ENCODE measurements at regions not wholly inside any gene's neighbourhood (a gene's known extent, or its start where the extent isn't known, plus 50 kb on each side); places are given as distances from the start of the nearest gene placed in this dataset.

GRCh38 chr11:97645736-97646135 is 1255.9 kb downstream of the JRKL start:
- POLR2A ChIA-PET, result no interaction called here
- no peak overlapping the region for H3K4me2 ChIP-seq (ENCODE audit: insufficient read depth, low read length)
- H3K4me3 ChIP-seq (replicated peaks in 1 of 3; ENCODE audit: insufficient read depth in 1 of 3, low read depth in 1 of 3, low read length in 3 of 3), result no peak overlapping the region
- H2AFZ ChIP-seq (ENCODE audit: low read depth, low read length), result no peak overlapping the region
- CTCF ChIA-PET, result no interaction called here
- dilution Hi-C loops (cut with MboI; ENCODE audit: extremely low pct_ligation_motif_present, low sequenced_read_pairs), result no loop called here
- intact Hi-C loops (cut with micrococcal nuclease), result no loop called here
- no peaks in the 10 kb centered on the region for H3K36me3 ChIP-seq (ENCODE audit: control insufficient read depth in 2 of 2, extremely low read depth in 1 of 2, insufficient read depth in 2 of 2, low read length in 2 of 2)
- no peak overlapping the region for H3K27ac ChIP-seq (ENCODE audit: insufficient read depth, low read depth, low read length)
- no peaks in the 10 kb centered on the region for H4K20me1 ChIP-seq (replicated peaks; ENCODE audit: control insufficient read depth, extremely low read depth, insufficient read depth, low read length)
- no TSS peak for BruUV-seq (replicated peaks)
- no peaks in the 10 kb centered on the region for H3K9me3 ChIP-seq (replicated peaks; ENCODE audit: control insufficient read depth, insufficient read depth, low read length)
- H3K79me2 ChIP-seq (ENCODE audit: control insufficient read depth, insufficient read depth, low read length), result no peaks in the 10 kb centered on the region
- TF ChIP-seq FOS (IDR thresholded peaks at IDR 0.05; ENCODE audit: borderline replicate concordance, insufficient read depth, low read length), result no peak
- no peak for TF ChIP-seq POLR2AphosphoS5 (IDR thresholded peaks at IDR 0.05; ENCODE audit: insufficient read depth, low read depth, low read length)
- TF ChIP-seq CTCF (IDR thresholded peaks at IDR 0.05; ENCODE audit: extremely low read depth in 1 of 2, insufficient read depth in 1 of 2, low read depth in 1 of 2, low read length in 2 of 2), result no peak
- TF ChIP-seq MYC (IDR thresholded peaks at IDR 0.05; ENCODE audit: low read depth, low read length), result no peak
- no peak for TF ChIP-seq JUN (IDR thresholded peaks at IDR 0.05; ENCODE audit: borderline replicate concordance, insufficient read depth, insufficient read length, low read depth)
- TF ChIP-seq GATA2 (IDR thresholded peaks at IDR 0.05; ENCODE audit: insufficient read depth, insufficient read length, low read depth, low read length), result no peak
- TF ChIP-seq EZH2 (IDR thresholded peaks at IDR 0.05; ENCODE audit: borderline replicate concordance, low read depth, low read length, severe bottlenecking), result no peak
- no peak for TF ChIP-seq MAX (IDR thresholded peaks at IDR 0.05; ENCODE audit: insufficient read depth, insufficient read length)
- no peak for TF ChIP-seq POLR2A (IDR thresholded peaks at IDR 0.05; ENCODE audit: low read depth, low read length)
- DNase-seq (ENCODE audit: low read depth, low spot score), result no peak
- no peak overlapping the region for H3K9ac ChIP-seq (replicated peaks; ENCODE audit: extremely low read depth, insufficient read depth, low read length)
- H3K9me1 ChIP-seq (replicated peaks; ENCODE audit: control insufficient read depth, extremely low read depth, insufficient read depth, low read length), result no peaks in the 10 kb centered on the region
- no peaks in the 10 kb centered on the region for H3K4me1 ChIP-seq (ENCODE audit: control insufficient read depth, extremely low read depth, insufficient read depth, low read length)
- no peak for FAIRE-seq
- no peaks in the 10 kb centered on the region for H3K27me3 ChIP-seq (ENCODE audit: control insufficient read depth in 2 of 2, insufficient read depth in 2 of 2, low read length in 2 of 2)

All from endothelial cell of umbilical vein (primary cell).